ENCODE measurements at regions not wholly inside any gene's neighbourhood (a gene's known extent, or its start where the extent isn't known, plus 50 kb on each side); places are given as distances from the start of the nearest gene placed in this dataset.

DNA sequence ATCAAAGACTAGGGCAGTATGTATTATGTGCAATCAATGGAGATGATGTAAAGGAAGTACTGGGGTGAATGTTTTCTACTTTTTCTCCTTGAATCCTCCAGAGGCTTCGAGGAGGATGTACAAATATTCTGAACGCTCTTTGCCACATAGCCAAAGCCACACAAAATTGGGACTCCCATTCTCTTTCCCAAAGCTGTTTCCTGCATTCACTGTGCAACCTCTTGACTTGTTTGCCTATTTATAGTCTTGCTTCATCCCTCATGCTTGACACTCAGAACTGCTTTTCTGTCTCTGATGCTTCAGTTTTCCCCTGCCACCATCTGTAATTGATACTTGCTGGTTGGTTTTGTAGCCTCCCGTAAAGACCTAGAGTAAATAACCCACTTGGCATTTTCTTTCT, 208.2 kb upstream of the RBMS1 start:
- no peak for TF ChIP-seq JUND (IDR thresholded peaks at IDR 0.05; ENCODE audit: low read depth)
- DNase-seq (ENCODE audit: low read depth in 1 of 2, low spot score in 1 of 2) = no peak
- in situ Hi-C loops (cut with HindIII; ENCODE audit: low pct_unique_long_range_greater_than_20kb, low sequenced_read_pairs) = no loop called here

DNA sequence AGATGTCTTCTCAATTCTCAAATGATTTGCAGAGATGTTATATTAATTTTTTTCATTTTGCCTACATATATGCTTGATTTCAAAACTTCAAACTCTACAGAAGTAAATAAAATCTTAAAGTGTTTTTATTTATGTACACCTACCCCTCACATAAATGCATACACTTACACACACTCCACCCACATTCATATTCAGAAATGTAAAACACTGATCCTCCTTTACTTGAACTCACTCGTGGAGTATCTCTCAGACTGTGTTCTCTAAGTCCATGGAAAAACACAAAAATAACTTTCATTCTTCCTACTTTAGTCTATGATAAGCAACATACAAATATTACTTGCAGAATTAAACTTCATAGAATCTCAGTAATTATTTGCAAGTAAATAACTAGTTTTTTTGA, 209.1 kb upstream of the RBMS1 start:
- TF ChIP-seq JUND (IDR thresholded peaks at IDR 0.05; ENCODE audit: low read depth) = no peak
- in situ Hi-C loops (cut with HindIII; ENCODE audit: low pct_unique_long_range_greater_than_20kb, low sequenced_read_pairs) = no loop called here

DNA sequence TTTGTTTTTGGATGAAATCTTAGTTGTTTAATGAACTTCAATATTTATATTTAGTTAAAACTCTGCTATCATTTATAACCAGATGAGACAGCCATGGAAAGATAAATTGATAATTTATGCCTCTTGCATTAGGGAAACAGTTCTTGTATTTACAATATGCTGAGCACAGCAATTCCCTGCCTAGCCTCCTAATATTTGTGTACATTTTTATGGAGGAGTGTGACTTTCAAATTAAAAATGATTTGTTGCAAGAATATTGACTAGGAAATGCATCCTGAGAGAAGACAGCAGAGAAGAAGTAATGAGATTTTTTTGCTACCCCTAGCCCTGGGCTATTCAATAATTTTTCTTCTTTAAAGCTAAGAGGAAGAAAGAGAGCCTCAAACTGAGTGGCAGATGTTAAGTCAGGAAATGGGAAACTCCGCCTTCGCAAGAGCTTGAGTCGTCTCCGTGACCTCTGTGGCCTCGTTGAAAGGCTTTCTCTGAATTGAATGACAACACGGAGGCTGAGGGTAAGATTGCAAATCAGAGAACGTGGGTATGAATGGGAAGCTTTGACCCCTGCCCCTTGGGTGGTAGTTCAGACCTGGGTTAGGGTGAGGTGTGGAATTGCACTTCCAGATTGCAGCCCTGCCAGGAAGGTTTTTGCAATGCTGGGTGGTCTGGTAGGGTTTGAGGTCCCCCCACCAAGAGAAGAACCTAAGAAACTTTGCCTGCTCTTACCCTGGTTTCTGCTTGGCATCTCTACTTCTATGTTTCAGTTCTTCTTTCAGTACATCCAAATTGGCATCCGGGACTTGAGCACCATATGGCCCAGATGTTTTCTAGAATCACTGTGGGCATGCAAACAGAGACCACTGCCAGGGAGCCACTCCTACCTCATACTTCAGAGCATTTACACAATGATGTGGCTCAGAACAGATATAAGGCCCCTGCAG, 210.3 kb upstream of the RBMS1 start:
- TF ChIP-seq JUND (IDR thresholded peaks at IDR 0.05; ENCODE audit: low read depth) = no peak
- no peak for DNase-seq (ENCODE audit: low read depth in 1 of 2, low spot score in 1 of 2)
- in situ Hi-C loops (cut with HindIII; ENCODE audit: low pct_unique_long_range_greater_than_20kb, low sequenced_read_pairs) = no loop called here

More for the DNA sequence above, 209.1 kb upstream of the RBMS1 start:
- no peak for DNase-seq (ENCODE audit: low read depth in 1 of 2, low spot score in 1 of 2)

DNA sequence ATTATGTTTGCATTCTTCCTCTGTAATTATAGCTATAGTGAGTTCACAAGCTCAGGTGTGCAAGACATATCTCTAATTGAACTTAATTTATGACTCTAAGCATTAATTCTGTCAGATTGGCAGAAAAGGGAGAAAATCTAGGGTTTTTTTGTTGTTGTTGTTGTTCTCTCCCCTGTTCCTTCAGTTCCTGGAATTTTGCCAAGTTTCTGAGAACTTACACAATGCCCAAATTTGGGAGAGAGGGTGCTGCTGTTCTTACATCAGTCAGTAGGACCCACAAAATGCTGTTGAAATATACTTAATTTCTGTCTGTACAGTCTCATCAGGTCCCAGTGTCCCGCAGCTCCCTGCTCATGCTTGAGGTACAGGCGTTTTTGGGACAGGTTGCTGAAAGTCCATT, 221.8 kb upstream of the RBMS1 start:
- TF ChIP-seq JUND (IDR thresholded peaks at IDR 0.05; ENCODE audit: low read depth) = no peak
- peak in 1 of 2 experiments; percentile 8 for DNase-seq (ENCODE audit: low read depth in 1 of 2, low spot score in 1 of 2)
- in situ Hi-C loops (cut with HindIII; ENCODE audit: low pct_unique_long_range_greater_than_20kb, low sequenced_read_pairs) = no loop called here

DNA sequence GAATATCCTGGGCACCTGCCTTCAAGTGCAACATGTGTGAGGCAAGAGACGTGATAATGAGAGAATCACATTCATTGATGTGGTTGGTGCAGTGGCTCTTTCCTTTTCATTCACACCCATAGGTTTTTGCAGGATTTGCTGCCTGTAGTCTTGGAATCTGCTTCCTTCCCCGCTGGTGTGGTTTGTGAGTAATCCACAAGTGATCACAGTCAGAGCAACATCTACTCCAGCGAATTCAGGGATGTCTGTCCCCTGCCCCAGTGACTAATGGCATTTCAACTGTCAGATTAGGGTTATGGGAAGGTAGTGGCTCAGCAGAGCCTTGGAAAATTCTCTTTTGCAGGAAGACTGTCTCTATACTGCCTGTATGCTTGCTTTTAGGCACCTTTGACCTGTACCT, 225.5 kb upstream of the RBMS1 start:
- TF ChIP-seq JUND (IDR thresholded peaks at IDR 0.05; ENCODE audit: low read depth) = no peak
- no peak for DNase-seq (ENCODE audit: low read depth in 1 of 2, low spot score in 1 of 2)
- in situ Hi-C loops (cut with HindIII; ENCODE audit: low pct_unique_long_range_greater_than_20kb, low sequenced_read_pairs) = no loop called here

DNA sequence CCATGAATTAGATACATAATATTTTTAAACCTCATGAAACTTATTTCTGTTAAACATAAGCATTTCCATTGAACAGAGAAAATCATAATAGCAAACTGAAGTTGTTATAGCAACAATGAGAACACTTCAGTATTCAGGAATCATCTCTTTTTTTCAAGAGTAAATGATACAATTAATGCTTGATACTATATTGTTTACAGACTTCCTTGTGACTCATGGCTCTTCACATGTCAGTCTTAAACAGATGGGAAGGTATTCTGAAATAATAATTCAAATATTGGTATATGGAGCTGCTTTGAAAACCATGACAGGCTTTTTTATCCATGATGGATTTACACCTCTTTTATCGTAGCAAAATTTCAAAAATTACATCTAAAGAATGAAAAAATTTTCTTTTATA, 226.5 kb upstream of the RBMS1 start:
- no peak for DNase-seq (ENCODE audit: low read depth in 1 of 2, low spot score in 1 of 2)
- no peak for TF ChIP-seq JUND (IDR thresholded peaks at IDR 0.05; ENCODE audit: low read depth)
- in situ Hi-C loops (cut with HindIII; ENCODE audit: low pct_unique_long_range_greater_than_20kb, low sequenced_read_pairs) = no loop called here

DNA sequence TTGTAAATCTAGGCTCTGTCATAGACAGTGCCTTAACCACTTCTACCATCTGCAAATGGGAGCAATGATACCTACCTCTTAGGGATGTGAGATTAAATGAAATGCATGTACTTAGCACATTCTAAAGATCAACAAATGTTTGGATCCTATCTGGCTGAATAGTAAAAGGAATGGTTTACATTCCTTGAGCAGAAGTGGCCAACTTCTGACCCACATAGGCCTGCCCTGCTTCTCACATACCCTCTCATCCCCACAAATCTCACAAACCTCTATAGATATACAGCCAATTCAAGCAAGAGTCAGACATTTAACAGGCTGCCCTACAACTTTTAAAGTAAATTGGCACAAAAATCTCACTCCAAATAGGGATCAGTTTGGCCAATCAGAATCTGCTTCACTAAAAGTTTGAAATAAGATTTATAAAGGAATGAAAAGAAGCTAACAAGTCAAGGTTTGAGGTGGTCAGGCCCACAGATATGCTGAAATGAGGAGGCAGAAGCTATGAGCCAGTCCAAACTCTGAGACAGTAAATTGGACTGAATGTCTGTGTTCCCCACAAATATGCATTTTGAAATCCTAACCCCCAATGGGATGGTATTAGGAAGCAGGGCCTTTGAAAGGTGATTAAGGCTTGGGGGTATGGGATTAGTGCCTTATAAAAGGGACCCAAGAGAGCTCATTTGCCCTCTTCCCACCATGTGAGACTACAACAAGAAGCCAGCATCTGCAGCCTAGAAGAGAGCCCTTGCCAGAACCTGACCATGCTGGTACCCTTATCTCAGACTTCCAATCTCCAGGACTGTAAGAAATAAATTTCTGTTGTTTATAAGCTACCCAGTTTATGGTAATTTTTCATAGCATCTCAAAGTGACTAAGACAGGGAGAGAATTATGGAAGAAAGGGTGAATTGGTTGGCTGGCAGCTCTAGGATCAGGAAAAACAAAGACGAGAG, 227.8 kb upstream of the RBMS1 start:
- in situ Hi-C loops (cut with HindIII; ENCODE audit: low pct_unique_long_range_greater_than_20kb, low sequenced_read_pairs) = no loop called here
- no peak for TF ChIP-seq JUND (IDR thresholded peaks at IDR 0.05; ENCODE audit: low read depth)
- DNase-seq (ENCODE audit: low read depth in 1 of 2, low spot score in 1 of 2) = no peak

DNA sequence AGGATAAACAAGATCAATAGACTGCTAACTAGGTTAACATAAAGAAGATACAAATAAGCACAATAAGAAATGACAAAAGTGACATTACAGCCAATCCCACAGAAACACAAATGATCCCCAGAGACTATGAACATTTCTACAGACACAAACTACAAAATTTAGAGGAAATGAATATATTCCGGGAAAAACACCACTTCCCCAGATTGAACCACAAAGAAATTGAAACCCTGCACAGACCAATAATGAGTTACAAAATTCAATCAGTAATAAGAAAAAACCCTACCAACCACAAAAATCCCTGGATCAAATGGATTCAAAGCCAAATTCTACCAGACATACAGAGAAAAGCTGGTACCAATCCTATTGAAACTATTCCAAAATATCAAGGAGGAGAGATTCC, 232.4 kb upstream of the RBMS1 start:
- in situ Hi-C loops (cut with HindIII; ENCODE audit: low pct_unique_long_range_greater_than_20kb, low sequenced_read_pairs) = no loop called here
- no peak for TF ChIP-seq JUND (IDR thresholded peaks at IDR 0.05; ENCODE audit: low read depth)
- no peak for DNase-seq (ENCODE audit: low read depth in 1 of 2, low spot score in 1 of 2)

DNA sequence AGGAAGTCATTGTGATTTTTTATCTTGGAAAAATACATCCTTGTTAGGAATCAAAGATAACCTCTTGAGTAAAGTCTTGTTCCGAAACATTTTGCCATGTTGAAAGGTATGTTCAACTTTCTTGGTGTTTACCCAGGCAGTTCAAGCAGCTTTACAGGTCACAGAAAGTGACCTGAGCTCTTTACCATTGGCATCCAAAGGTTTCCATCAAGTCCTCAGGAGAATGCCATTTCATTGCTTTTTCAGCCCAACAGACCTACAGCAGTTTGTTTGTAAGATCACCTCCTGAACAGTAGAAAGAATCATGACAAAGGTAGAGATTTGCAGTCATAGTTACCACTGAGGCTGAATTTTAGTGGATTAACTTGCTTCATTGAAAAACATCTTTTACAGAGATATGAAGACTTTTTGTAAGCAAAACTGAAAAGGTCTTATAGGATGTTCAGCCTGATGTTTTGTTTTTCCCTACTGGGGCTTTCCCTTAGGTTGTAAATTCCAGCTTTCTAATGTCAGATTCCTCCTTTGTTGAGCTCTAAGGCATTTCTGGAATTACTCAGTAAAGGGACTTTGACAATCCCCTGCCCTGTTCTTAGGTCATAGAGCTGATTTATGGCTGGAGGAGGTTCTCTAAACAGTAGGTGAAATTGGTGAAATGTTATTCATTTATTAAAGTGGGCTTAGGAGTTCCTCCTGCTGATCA, 236.8 kb upstream of the RBMS1 start:
- DNase-seq (ENCODE audit: low read depth in 1 of 2, low spot score in 1 of 2) = no peak

DNA sequence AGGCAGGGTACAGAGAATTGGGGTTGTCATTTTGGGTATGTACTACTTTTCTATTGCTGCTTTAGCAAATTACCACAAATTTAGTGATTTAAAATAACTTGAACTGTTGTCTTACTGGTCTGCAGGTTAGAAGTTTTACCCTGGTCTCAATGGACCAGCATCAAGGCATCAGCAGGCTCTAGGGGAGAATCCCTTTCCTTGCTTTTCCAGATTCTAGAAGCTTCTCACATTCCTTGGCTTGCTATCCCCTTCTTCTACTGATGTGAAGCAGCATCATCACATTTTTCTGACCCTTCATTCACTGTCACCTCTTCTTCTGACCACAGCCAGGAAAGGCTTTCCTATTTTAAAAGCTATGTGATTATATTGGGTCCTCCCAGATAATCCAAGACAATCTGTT, 237.8 kb upstream of the RBMS1 start:
- TF ChIP-seq JUND (IDR thresholded peaks at IDR 0.05; ENCODE audit: low read depth) = no peak
- DNase-seq (ENCODE audit: low read depth in 1 of 2, low spot score in 1 of 2) = no peak
- in situ Hi-C loops (cut with HindIII; ENCODE audit: low pct_unique_long_range_greater_than_20kb, low sequenced_read_pairs) = no loop called here

More for the DNA sequence above, 236.8 kb upstream of the RBMS1 start:
- in situ Hi-C loops (cut with HindIII; ENCODE audit: low pct_unique_long_range_greater_than_20kb, low sequenced_read_pairs) = no loop called here
- TF ChIP-seq JUND (IDR thresholded peaks at IDR 0.05; ENCODE audit: low read depth) = no peak

DNA sequence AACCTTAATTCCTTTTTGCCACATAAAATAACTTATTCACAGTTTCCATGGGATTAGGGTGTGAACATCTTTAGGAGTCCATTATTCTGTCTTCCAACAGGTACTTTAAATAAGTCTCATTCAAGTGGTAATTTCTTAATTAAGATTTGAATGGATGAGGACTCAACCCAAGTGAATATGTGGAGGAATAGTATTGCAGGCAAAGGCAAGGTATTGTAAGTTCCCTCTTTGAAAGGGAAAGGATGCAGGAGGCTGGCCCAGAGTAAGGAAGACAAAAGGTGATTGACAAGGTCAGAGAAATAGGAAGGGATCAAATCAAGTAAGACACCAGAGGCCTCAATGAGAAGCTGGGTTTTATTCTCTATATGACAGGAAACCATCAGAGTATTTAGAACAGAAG, 238.2 kb upstream of the RBMS1 start:
- TF ChIP-seq JUND (IDR thresholded peaks at IDR 0.05; ENCODE audit: low read depth) = no peak
- DNase-seq (ENCODE audit: low read depth in 1 of 2, low spot score in 1 of 2) = no peak
- in situ Hi-C loops (cut with HindIII; ENCODE audit: low pct_unique_long_range_greater_than_20kb, low sequenced_read_pairs) = no loop called here

DNA sequence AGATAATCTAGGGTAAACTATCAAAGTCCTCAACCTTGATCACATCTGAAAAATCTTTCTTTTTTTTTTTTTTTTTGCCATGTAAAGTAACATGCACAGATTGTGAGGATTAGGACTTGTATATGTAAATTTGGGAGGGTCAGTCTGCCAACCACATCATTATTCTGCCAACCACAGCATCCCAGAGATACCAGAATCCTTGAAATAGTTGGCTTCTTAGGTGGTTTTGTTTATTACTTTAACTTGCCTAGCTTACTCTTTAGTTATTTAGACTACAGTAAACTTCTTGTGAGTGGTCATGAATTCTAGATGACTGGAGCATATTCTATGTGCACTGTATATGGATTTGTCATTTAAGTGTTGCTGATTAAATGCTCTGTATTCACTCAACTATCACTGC, 242.1 kb upstream of the RBMS1 start:
- no peak for DNase-seq (ENCODE audit: low read depth in 1 of 2, low spot score in 1 of 2)
- in situ Hi-C loops (cut with HindIII; ENCODE audit: low pct_unique_long_range_greater_than_20kb, low sequenced_read_pairs) = no loop called here
- no peak for TF ChIP-seq JUND (IDR thresholded peaks at IDR 0.05; ENCODE audit: low read depth)

Data from T47D (cell line).